ENCODE measurements at regions not wholly inside any gene's neighbourhood (a gene's known extent, or its start where the extent isn't known, plus 50 kb on each side); places are given as distances from the start of the nearest gene placed in this dataset.

GRCh38 chr11:131234221-131234620 lies 136.2 kb upstream of the NTM start:
- H3K36me3 Mint-ChIP-seq (ENCODE audit: low read depth), result no peaks in the 10 kb centered on the region
- no peaks in the 10 kb centered on the region for H3K9me3 Mint-ChIP-seq
- TF ChIP-seq, protein P1, sequence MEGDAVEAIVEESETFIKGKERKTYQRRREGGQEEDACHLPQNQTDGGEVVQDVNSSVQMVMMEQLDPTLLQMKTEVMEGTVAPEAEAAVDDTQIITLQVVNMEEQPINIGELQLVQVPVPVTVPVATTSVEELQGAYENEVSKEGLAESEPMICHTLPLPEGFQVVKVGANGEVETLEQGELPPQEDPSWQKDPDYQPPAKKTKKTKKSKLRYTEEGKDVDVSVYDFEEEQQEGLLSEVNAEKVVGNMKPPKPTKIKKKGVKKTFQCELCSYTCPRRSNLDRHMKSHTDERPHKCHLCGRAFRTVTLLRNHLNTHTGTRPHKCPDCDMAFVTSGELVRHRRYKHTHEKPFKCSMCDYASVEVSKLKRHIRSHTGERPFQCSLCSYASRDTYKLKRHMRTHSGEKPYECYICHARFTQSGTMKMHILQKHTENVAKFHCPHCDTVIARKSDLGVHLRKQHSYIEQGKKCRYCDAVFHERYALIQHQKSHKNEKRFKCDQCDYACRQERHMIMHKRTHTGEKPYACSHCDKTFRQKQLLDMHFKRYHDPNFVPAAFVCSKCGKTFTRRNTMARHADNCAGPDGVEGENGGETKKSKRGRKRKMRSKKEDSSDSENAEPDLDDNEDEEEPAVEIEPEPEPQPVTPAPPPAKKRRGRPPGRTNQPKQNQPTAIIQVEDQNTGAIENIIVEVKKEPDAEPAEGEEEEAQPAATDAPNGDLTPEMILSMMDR (IDR thresholded peaks at IDR 0.05), result no peak
- H3K27ac Mint-ChIP-seq, result no peak overlapping the region
- H3K27me3 Mint-ChIP-seq (ENCODE audit: low read depth, poor library complexity), result peaks cover 21% of the 10 kb centered on the region
- no peak for DNase-seq
- peaks cover 34% of the 10 kb centered on the region for H3K4me1 Mint-ChIP-seq
- no peak overlapping the region for H3K4me3 Mint-ChIP-seq

- Mint-ChIP-seq H3K27me3 (ENCODE audit: low read depth, poor library complexity) (peaks cover 25% of the 10 kb centered on the region), H3K27ac (no peak overlapping the region), H3K4me3 (no peak overlapping the region), H3K9me3 (no peaks in the 10 kb centered on the region), H3K4me1 (peaks cover 34% of the 10 kb centered on the region), H3K36me3 (ENCODE audit: low read depth) (no peaks in the 10 kb centered on the region)
- no peak for DNase-seq
- TF ChIP-seq, protein P1 (IDR thresholded peaks at IDR 0.05), result no peak
Measured at GRCh38 chr11:131235328-131236298, 134.8 kb upstream of the NTM start.

GRCh38 chr11:131240421-131240820 lies 130.0 kb upstream of the NTM start:
- Mint-ChIP-seq H3K27me3 (ENCODE audit: low read depth, poor library complexity) (peaks cover 45% of the 10 kb centered on the region), H3K36me3 (ENCODE audit: low read depth) (no peaks in the 10 kb centered on the region), H3K27ac (no peak overlapping the region), H3K9me3 (no peaks in the 10 kb centered on the region), H3K4me3 (no peak overlapping the region), H3K4me1 (peaks cover 14% of the 10 kb centered on the region)
- TF ChIP-seq, protein P1 (IDR thresholded peaks at IDR 0.05), result no peak
- no peak for DNase-seq

DNA sequence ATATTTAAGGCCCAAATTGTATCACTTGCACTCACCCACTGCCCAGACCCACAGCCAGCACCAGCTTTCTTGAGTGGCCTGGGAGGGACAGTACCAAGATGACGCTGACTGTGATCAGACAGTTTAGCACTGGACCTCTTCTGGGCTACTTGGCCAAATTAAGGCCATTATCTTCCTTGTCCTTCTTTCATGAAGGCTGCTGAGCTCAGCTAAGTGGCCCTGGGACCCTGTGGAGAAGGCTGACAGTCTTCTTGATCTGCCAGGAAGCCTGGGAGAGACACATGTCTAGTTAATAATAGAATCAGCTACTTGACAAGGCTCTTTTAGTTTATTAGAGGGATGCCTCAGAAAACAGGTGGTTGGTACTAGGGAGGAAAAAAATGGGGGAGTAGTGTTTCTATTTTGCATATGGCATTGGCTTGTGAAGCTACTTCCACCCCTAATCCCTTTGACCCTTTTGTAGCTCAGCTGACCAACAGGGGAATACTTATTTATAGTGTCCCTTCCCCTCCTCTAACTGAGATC lies 127.9 kb upstream of the NTM start:
- H3K27ac Mint-ChIP-seq, result no peak overlapping the region
- no peak overlapping the region for H3K4me3 Mint-ChIP-seq
- no peaks in the 10 kb centered on the region for H3K9me3 Mint-ChIP-seq
- peaks cover 48% of the 10 kb centered on the region for H3K27me3 Mint-ChIP-seq (ENCODE audit: low read depth, poor library complexity)
- peaks cover 17% of the 10 kb centered on the region for H3K4me1 Mint-ChIP-seq
- no peak for DNase-seq
- TF ChIP-seq, protein P1 (IDR thresholded peaks at IDR 0.05), result no peak
- H3K36me3 Mint-ChIP-seq (ENCODE audit: low read depth), result no peaks in the 10 kb centered on the region

DNA sequence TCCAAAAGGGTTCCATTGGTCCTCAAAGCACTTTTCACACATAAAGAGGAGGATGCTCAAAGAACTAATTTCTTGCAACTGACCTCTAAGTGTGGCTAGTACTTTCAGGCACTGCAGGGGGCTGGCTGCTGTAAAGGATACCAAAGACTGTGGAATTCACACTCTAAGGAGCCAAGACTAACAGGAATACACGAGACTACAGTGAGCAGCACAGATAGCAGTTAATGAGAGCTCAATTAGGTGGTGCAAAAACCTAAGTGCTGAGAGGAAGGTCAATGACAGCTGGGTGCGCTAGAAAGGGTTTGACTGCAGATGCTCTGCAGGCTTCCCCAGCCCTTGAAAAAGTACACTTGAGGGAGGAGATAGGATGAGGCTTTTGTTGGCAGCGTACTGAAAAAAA lies 124.3 kb upstream of the NTM start:
- no peaks in the 10 kb centered on the region for H3K9me3 Mint-ChIP-seq
- H3K4me1 Mint-ChIP-seq, result peaks cover 14% of the 10 kb centered on the region
- H3K27me3 Mint-ChIP-seq (ENCODE audit: low read depth, poor library complexity), result peaks cover 60% of the 10 kb centered on the region
- H3K36me3 Mint-ChIP-seq (ENCODE audit: low read depth), result no peaks in the 10 kb centered on the region
- no peak for DNase-seq
- TF ChIP-seq, protein P1 (IDR thresholded peaks at IDR 0.05), result no peak
- no peak overlapping the region for H3K4me3 Mint-ChIP-seq
- no peak overlapping the region for H3K27ac Mint-ChIP-seq
